ENCODE measurements at regions not wholly inside any gene's neighbourhood (a gene's known extent, or its start where the extent isn't known, plus 50 kb on each side); places are given as distances from the start of the nearest gene placed in this dataset.

GRCh38 chr12:84294246-84294645 lies 618.4 kb downstream of the SLC6A15 start:
- no peak for TF ChIP-seq CTCF (IDR thresholded peaks at IDR 0.05)
- no peak for TF ChIP-seq POLR2AphosphoS5 (IDR thresholded peaks at IDR 0.05)
